Choroid plexus epithelial cell (primary cell): ENCODE measurements at regions not wholly inside any gene's neighbourhood (a gene's known extent, or its start where the extent isn't known, plus 50 kb on each side); places are given as distances from the start of the nearest gene placed in this dataset.
A peak's percentile ranks its signal among the peaks of the same experiment; 100 is the strongest.

Experiments used
- DNase-seq: peaks from one replicate; pipeline ENCODE4 v3.0.0-alpha.2; 2010; ENCODE audit warnings: low read depth
- H3K4me3 ChIP-seq: 2 replicates; pipeline ENCODE4 v1.5.1; 2011; ENCODE audit warnings: low read depth, mild to moderate bottlenecking, control low read depth, low read length, moderate library complexity
- CTCF ChIP-seq: conservative IDR thresholded peaks from 2 replicates; pipeline ENCODE4 v1.5.1; 2011; ENCODE audit warnings: low read depth, mild to moderate bottlenecking, control low read depth, inconsistent platforms, low read length, moderate library complexity

GRCh38 chr12:68447797-68448260, 115.7 kb upstream of the MDM1 start:
- no peak for TF ChIP-seq CTCF
- H3K4me3 ChIP-seq: no peak overlapping the region
- DNase-seq: no peak

- TF ChIP-seq CTCF: no peak
- DNase-seq: no peak
- no peak overlapping the region for H3K4me3 ChIP-seq
Observed at GRCh38 chr12:68449196-68449595, 117.0 kb upstream of the MDM1 start.

- no peak overlapping the region for H3K4me3 ChIP-seq
- TF ChIP-seq CTCF: no peak
- no peak for DNase-seq
Observed at GRCh38 chr12:68450947-68451260, 118.7 kb upstream of the MDM1 start.

- H3K4me3 ChIP-seq: no peak overlapping the region
- DNase-seq: peak; percentile 73
- TF ChIP-seq CTCF: no peak
Observed at GRCh38 chr12:68451261-68452077, 119.3 kb upstream of the MDM1 start.

GRCh38 chr12:68452078-68452715, 120.0 kb upstream of the MDM1 start:
- TF ChIP-seq CTCF: no peak
- DNase-seq: no peak
- H3K4me3 ChIP-seq: no peak overlapping the region

- TF ChIP-seq CTCF: no peak
Observed at GRCh38 chr12:68453278-68453677, 121.1 kb upstream of the MDM1 start.

GRCh38 chr12:68453876-68454275, 121.7 kb upstream of the MDM1 start:
- peak; percentile 18 for DNase-seq
- TF ChIP-seq CTCF: no peak

More at GRCh38 chr12:68453278-68453677, 121.1 kb upstream of the MDM1 start:
- DNase-seq: no peak
- H3K4me3 ChIP-seq: no peak overlapping the region

More at GRCh38 chr12:68453876-68454275, 121.7 kb upstream of the MDM1 start:
- no peak overlapping the region for H3K4me3 ChIP-seq
